ENCODE measurements at regions not wholly inside any gene's neighbourhood (a gene's known extent, or its start where the extent isn't known, plus 50 kb on each side); places are given as distances from the start of the nearest gene placed in this dataset.

GRCh38 chr14:38731962-38732361 lies 371.1 kb downstream of the SEC23A start:
- TF ChIP-seq, protein P1, sequence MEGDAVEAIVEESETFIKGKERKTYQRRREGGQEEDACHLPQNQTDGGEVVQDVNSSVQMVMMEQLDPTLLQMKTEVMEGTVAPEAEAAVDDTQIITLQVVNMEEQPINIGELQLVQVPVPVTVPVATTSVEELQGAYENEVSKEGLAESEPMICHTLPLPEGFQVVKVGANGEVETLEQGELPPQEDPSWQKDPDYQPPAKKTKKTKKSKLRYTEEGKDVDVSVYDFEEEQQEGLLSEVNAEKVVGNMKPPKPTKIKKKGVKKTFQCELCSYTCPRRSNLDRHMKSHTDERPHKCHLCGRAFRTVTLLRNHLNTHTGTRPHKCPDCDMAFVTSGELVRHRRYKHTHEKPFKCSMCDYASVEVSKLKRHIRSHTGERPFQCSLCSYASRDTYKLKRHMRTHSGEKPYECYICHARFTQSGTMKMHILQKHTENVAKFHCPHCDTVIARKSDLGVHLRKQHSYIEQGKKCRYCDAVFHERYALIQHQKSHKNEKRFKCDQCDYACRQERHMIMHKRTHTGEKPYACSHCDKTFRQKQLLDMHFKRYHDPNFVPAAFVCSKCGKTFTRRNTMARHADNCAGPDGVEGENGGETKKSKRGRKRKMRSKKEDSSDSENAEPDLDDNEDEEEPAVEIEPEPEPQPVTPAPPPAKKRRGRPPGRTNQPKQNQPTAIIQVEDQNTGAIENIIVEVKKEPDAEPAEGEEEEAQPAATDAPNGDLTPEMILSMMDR (IDR thresholded peaks at IDR 0.05; ENCODE audit: control extremely low read depth in 1 of 3, insufficient read depth in 1 of 3, low read depth in 1 of 3, low read length in 3 of 3), result no peak
- no peak for TF ChIP-seq ATF3 (IDR thresholded peaks at IDR 0.05; ENCODE audit: insufficient read depth, low read depth, low read length)

All from H1 (cell line).